ENCODE measurements at regions not wholly inside any gene's neighbourhood (a gene's known extent, or its start where the extent isn't known, plus 50 kb on each side); places are given as distances from the start of the nearest gene placed in this dataset.

GRCh38 chr15:69849232-69849610, 248.5 kb downstream of the TLE3 start:
- Mint-ChIP-seq H3K27ac (ENCODE audit: unreplicated experiment) (no peak overlapping the region), H3K9me3 (no peaks in the 10 kb centered on the region), H3K4me3 (no peak overlapping the region), H3K4me1 (peaks cover 18% of the 10 kb centered on the region), H3K27me3 (ENCODE audit: low read depth) (peaks cover 79% of the 10 kb centered on the region), H3K36me3 (ENCODE audit: low read depth) (no peaks in the 10 kb centered on the region)
- TF ChIP-seq CTCF (conservative IDR thresholded peaks at IDR 0.05) = no peak
- no peak for DNase-seq (ENCODE audit: low read depth, low spot score)

GRCh38 chr15:69852482-69852881, 245.2 kb downstream of the TLE3 start:
- Mint-ChIP-seq H3K4me3 (no peak overlapping the region), H3K4me1 (peaks cover 47% of the 10 kb centered on the region), H3K27ac (ENCODE audit: unreplicated experiment) (no peak overlapping the region), H3K27me3 (ENCODE audit: low read depth) (peaks cover 88% of the 10 kb centered on the region), H3K9me3 (no peaks in the 10 kb centered on the region), H3K36me3 (ENCODE audit: low read depth) (no peaks in the 10 kb centered on the region)
- no peak for DNase-seq (ENCODE audit: low read depth, low spot score)
- TF ChIP-seq CTCF (conservative IDR thresholded peaks at IDR 0.05) = no peak

- no peak overlapping the region for H3K4me3 Mint-ChIP-seq
- peaks cover 90% of the 10 kb centered on the region for H3K27me3 Mint-ChIP-seq (ENCODE audit: low read depth)
- no peaks in the 10 kb centered on the region for H3K9me3 Mint-ChIP-seq
Observed at GRCh38 chr15:69852916-69853315, 244.8 kb downstream of the TLE3 start.

GRCh38 chr15:69853544-69853951, 244.2 kb downstream of the TLE3 start:
- Mint-ChIP-seq H3K9me3 (no peaks in the 10 kb centered on the region), H3K27me3 (ENCODE audit: low read depth) (peaks cover 88% of the 10 kb centered on the region), H3K36me3 (ENCODE audit: low read depth) (no peaks in the 10 kb centered on the region), H3K4me3 (no peak overlapping the region), H3K27ac (ENCODE audit: unreplicated experiment) (no peak overlapping the region), H3K4me1 (peaks cover 53% of the 10 kb centered on the region)
- no peak for DNase-seq (ENCODE audit: low read depth, low spot score)
- no peak for TF ChIP-seq CTCF (conservative IDR thresholded peaks at IDR 0.05)

More at GRCh38 chr15:69852916-69853315, 244.8 kb downstream of the TLE3 start:
- H3K4me1 Mint-ChIP-seq = peaks cover 52% of the 10 kb centered on the region
- TF ChIP-seq CTCF (conservative IDR thresholded peaks at IDR 0.05) = no peak
- no peaks in the 10 kb centered on the region for H3K36me3 Mint-ChIP-seq (ENCODE audit: low read depth)
- no peak overlapping the region for H3K27ac Mint-ChIP-seq (ENCODE audit: unreplicated experiment)
- no peak for DNase-seq (ENCODE audit: low read depth, low spot score)

- H3K27me3 Mint-ChIP-seq (ENCODE audit: low read depth) = peaks cover 85% of the 10 kb centered on the region
- no peak for TF ChIP-seq CTCF (conservative IDR thresholded peaks at IDR 0.05)
- H3K27ac Mint-ChIP-seq (ENCODE audit: unreplicated experiment) = no peak overlapping the region
- peaks cover 53% of the 10 kb centered on the region for H3K4me1 Mint-ChIP-seq
- H3K9me3 Mint-ChIP-seq = no peaks in the 10 kb centered on the region
- DNase-seq (ENCODE audit: low read depth, low spot score) = no peak
- H3K36me3 Mint-ChIP-seq (ENCODE audit: low read depth) = no peaks in the 10 kb centered on the region
- no peak overlapping the region for H3K4me3 Mint-ChIP-seq
Observed at GRCh38 chr15:69854001-69854400, 243.7 kb downstream of the TLE3 start.
